AG04449 (cell line): ENCODE measurements at regions not wholly inside any gene's neighbourhood (a gene's known extent, or its start where the extent isn't known, plus 50 kb on each side); places are given as distances from the start of the nearest gene placed in this dataset.

Experiments
- CTCF ChIA-PET: fragments of 350-600 bp; formaldehyde crosslinking; extraction: SDS; loops from one replicate; lab custom pipeline; 2021; ENCODE audit warnings: antibody characterized with exemption; lab: Yijun Ruan, JAX
- POLR2A ChIA-PET: fragments of 400-600, 350-600 bp; formaldehyde crosslinking; extraction: SDS; loops from one replicate; lab custom pipeline; 2020; ENCODE audit warnings: antibody characterized with exemption, inconsistent platforms; lab: Yijun Ruan, JAX
- DNase-seq: peaks from one replicate; pipeline ENCODE4 v3.0.0-alpha.2; 2010; ENCODE audit warnings: low read depth, low spot score
- H3K4me3 ChIP-seq: 2 replicates; pipeline ENCODE4 v1.5.1; 2011; ENCODE audit warnings: low read depth, mild to moderate bottlenecking, control low read depth, low read length
- CTCF ChIP-seq: IDR thresholded peaks from one replicate; pipeline ENCODE4 v1.5.1; 2011; ENCODE audit warnings: mild to moderate bottlenecking, moderate library complexity, low read length, control low read depth, inconsistent platforms; ENCODE audit not compliant: insufficient read depth; ENCODE audit errors: missing control alignments

- no peak for DNase-seq
- POLR2A ChIA-PET, result no interaction called here
- no peak for TF ChIP-seq CTCF
Observed at GRCh38 chr18:78006006-78006773, 756.5 kb downstream of the GALR1 start.

GRCh38 chr18:78006774-78007260 is 757.2 kb downstream of the GALR1 start:
- ChIA-PET CTCF (no interaction called here), POLR2A (no interaction called here)
- no peak for TF ChIP-seq CTCF
- DNase-seq, result no peak
- H3K4me3 ChIP-seq, result no peak overlapping the region

More at GRCh38 chr18:78006006-78006773, 756.5 kb downstream of the GALR1 start:
- no peak overlapping the region for H3K4me3 ChIP-seq
- CTCF ChIA-PET, result no interaction called here

DNA sequence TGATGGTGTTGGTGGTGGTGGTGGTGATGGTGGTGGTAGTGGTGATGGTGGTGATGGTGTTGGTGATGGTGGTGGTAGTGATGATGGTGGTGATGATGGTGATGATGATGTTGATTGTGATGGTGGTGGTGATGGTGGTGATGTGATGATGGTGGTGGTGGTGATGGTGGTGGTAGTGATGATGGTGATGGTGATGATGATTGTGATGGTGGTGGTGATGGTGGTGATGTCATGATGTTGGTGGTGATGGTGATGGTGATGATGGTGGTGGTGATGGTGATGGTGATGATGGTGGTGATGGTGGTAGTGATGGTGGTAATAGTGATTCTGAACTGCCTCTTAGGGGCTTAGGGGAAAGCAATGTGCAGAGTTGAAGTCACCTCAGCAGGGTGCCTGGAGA is 760.7 kb downstream of the GALR1 start:
- no peak for DNase-seq
- ChIA-PET POLR2A (no interaction called here), CTCF (no interaction called here)
- H3K4me3 ChIP-seq, result no peak overlapping the region
- TF ChIP-seq CTCF, result no peak

- no peak for DNase-seq
- ChIA-PET POLR2A (no interaction called here), CTCF (no interaction called here)
- no peak overlapping the region for H3K4me3 ChIP-seq
- no peak for TF ChIP-seq CTCF
Observed at GRCh38 chr18:78017869-78018268, 768.2 kb downstream of the GALR1 start.

- ChIA-PET CTCF (no interaction called here), POLR2A (no interaction called here)
- TF ChIP-seq CTCF, result no peak
- H3K4me3 ChIP-seq, result no peak overlapping the region
- DNase-seq, result no peak
Observed at GRCh38 chr18:78021196-78021595, 771.5 kb downstream of the GALR1 start.

GRCh38 chr18:78031589-78031988 is 781.9 kb downstream of the GALR1 start:
- POLR2A ChIA-PET, result no interaction called here
- no peak for TF ChIP-seq CTCF
- CTCF ChIA-PET, result no interaction called here
- H3K4me3 ChIP-seq, result no peak overlapping the region
- no peak for DNase-seq
